Stimulated activated CD8-positive, alpha-beta memory T cell treated with anti-CD3 and anti-CD28 coated beads, Interleukin-15, amount 100 ng/mL, for 24 hours (primary cell): ENCODE measurements at regions not wholly inside any gene's neighbourhood (a gene's known extent, or its start where the extent isn't known, plus 50 kb on each side); places are given as distances from the start of the nearest gene placed in this dataset.

Experiments
- DNase-seq: peaks from one replicate; pipeline ENCODE4 v3.0.0-alpha.2; 2020; ENCODE audit warnings: low read depth

GRCh38 chr2:17191223-17191622 lies 327.0 kb downstream of the RAD51AP2 start:
- DNase-seq = no peak

GRCh38 chr2:17190527-17190926 lies 327.7 kb downstream of the RAD51AP2 start:
- no peak for DNase-seq

GRCh38 chr2:17188721-17189120 lies 329.5 kb downstream of the RAD51AP2 start:
- no peak for DNase-seq

GRCh38 chr2:17184512-17184911 lies 333.7 kb downstream of the RAD51AP2 start:
- DNase-seq = no peak

GRCh38 chr2:17182399-17182798 lies 335.8 kb downstream of the RAD51AP2 start:
- DNase-seq = no peak

- DNase-seq = no peak
Observed at GRCh38 chr2:17181051-17181752, 337.0 kb downstream of the RAD51AP2 start.

GRCh38 chr2:17179145-17179808 lies 339.0 kb downstream of the RAD51AP2 start:
- DNase-seq = no peak

- DNase-seq = no peak
Observed at GRCh38 chr2:17177088-17177487, 341.2 kb downstream of the RAD51AP2 start.

- no peak for DNase-seq
Observed at GRCh38 chr2:17171446-17172049, 346.7 kb downstream of the RAD51AP2 start.

GRCh38 chr2:17166506-17166905 lies 351.7 kb downstream of the RAD51AP2 start:
- no peak for DNase-seq

GRCh38 chr2:17164550-17164949 lies 353.7 kb downstream of the RAD51AP2 start:
- DNase-seq = no peak

- no peak for DNase-seq
Observed at GRCh38 chr2:17163638-17164037, 354.6 kb downstream of the RAD51AP2 start.

- no peak for DNase-seq
Observed at GRCh38 chr2:17162713-17163112, 355.5 kb downstream of the RAD51AP2 start.

- DNase-seq = no peak
Observed at GRCh38 chr2:17160594-17160993, 357.6 kb downstream of the RAD51AP2 start.

GRCh38 chr2:17156086-17156485 lies 362.2 kb downstream of the RAD51AP2 start:
- no peak for DNase-seq

- no peak for DNase-seq
Observed at GRCh38 chr2:17149945-17150344, 368.3 kb downstream of the RAD51AP2 start.

- DNase-seq = no peak
Observed at GRCh38 chr2:17148407-17149145, 369.7 kb downstream of the RAD51AP2 start.

GRCh38 chr2:17146358-17146757 lies 371.9 kb downstream of the RAD51AP2 start:
- DNase-seq = no peak

GRCh38 chr2:17136877-17137276 lies 381.4 kb downstream of the RAD51AP2 start:
- no peak for DNase-seq

- DNase-seq = no peak
Observed at GRCh38 chr2:17136231-17136630, 382.0 kb downstream of the RAD51AP2 start.

- DNase-seq = no peak
Observed at GRCh38 chr2:17135619-17136018, 382.6 kb downstream of the RAD51AP2 start.

- no peak for DNase-seq
Observed at GRCh38 chr2:17133052-17133671, 385.1 kb downstream of the RAD51AP2 start.
